Uterus (tissue), 2 donors: ENCODE measurements at regions not wholly inside any gene's neighbourhood (a gene's known extent, or its start where the extent isn't known, plus 50 kb on each side); places are given as distances from the start of the nearest gene placed in this dataset.

ENCODE experiments used
- CTCF ChIP-seq, 4 experiments: fragments of 200-600 bp in 2 of 4; fragments of 450-650 bp in 2 of 4; sonication (generic) in 2 of 4; IDR thresholded peaks; one replicate each; pipeline ENCODE4 v1.5.1; 2016 to 2019; ENCODE audit warnings: antibody characterized with exemption in 4 of 4, mild to moderate bottlenecking in 2 of 4, moderate library complexity in 1 of 4
- POLR2A ChIP-seq, 2 donors: fragments of 450-650 bp; IDR thresholded peaks; one replicate each; pipeline ENCODE4 v1.6.1; 2016; ENCODE audit warnings: antibody characterized with exemption in 2 of 2, mild to moderate bottlenecking in 1 of 2, moderate library complexity in 1 of 2

- no peak for TF ChIP-seq CTCF (IDR thresholded peaks at IDR 0.05)
- TF ChIP-seq POLR2A (IDR thresholded peaks at IDR 0.05): no peak
Observed at GRCh38 chr10:51007781-51008180, 66.5 kb upstream of the PRKG1 start.
